Breast epithelium (tissue), 4 donors: ENCODE measurements at regions not wholly inside any gene's neighbourhood (a gene's known extent, or its start where the extent isn't known, plus 50 kb on each side); places are given as distances from the start of the nearest gene placed in this dataset.

Experiments used
- DNase-seq, 2 donors: peaks; one replicate each; pipeline ENCODE4 v3.0.0-alpha.2; 2019; ENCODE audit warnings: low spot score in 2 of 2
- H3K27ac ChIP-seq, 2 donors: fragments of 200-600 bp; sonication (generic) in 1 of 2; one replicate each; pipeline ENCODE4 v1.5.1; 2016 to 2019; ENCODE audit warnings: mild to moderate bottlenecking in 1 of 2
- H3K27me3 ChIP-seq, 2 donors: fragments of 200-600 bp; sonication (generic) in 1 of 2; one replicate each; pipeline versions ENCODE4 v1.5.1 to v1.6.0; 2017 to 2019; ENCODE audit warnings: control low read depth in 1 of 2, mild to moderate bottlenecking in 1 of 2
- H3K36me3 ChIP-seq: fragments of 200-600 bp; one replicate; pipeline ENCODE4 v1.5.1; 2019
- H3K4me1 ChIP-seq, 2 donors: fragments of 200-600 bp; sonication (generic); one replicate each; pipeline ENCODE4 v1.5.1; 2016 to 2019; ENCODE audit warnings: control low read depth in 1 of 2
- H3K4me3 ChIP-seq, 3 donors: fragments of 200-600 bp; sonication (generic); 1 replicate in 2 of 3; 2 replicates in 1 of 3; pipeline ENCODE4 v1.5.1; 2016 to 2019; ENCODE audit warnings: mild to moderate bottlenecking in 3 of 3, moderate library complexity in 2 of 3
- H3K9me3 ChIP-seq, 2 donors: fragments of 200-600 bp; sonication (generic) in 1 of 2; one replicate each; pipeline ENCODE4 v1.5.1; 2016 to 2019; ENCODE audit warnings: control low read depth in 1 of 2
- POLR2A ChIP-seq: fragments of 450-650 bp; IDR thresholded peaks from one replicate; pipeline ENCODE4 v1.6.1; 2016; ENCODE audit warnings: antibody characterized with exemption, mild to moderate bottlenecking, moderate library complexity
- POLR2AphosphoS5 ChIP-seq, 3 donors: sonication (generic); formaldehyde crosslinking; IDR thresholded peaks; one replicate each; pipeline ENCODE4 v1.6.1; 2017; ENCODE audit warnings: antibody characterized with exemption in 3 of 3
- intact Hi-C: fragments of 100-400 bp; cut with DNase I; formaldehyde crosslinking; loops from one replicate; pipeline ENCODE4 v1.15.1; 2023; ENCODE audit warnings: low total_unique reads
- TF ChIP-seq, protein P1 (sequence below), 3 donors: fragments of 450-650 bp; IDR thresholded peaks; one replicate each; pipeline ENCODE4 v1.5.1; 2016 to 2017; ENCODE audit warnings: antibody characterized with exemption in 3 of 3, mild to moderate bottlenecking in 3 of 3, moderate library complexity in 3 of 3

DNA sequence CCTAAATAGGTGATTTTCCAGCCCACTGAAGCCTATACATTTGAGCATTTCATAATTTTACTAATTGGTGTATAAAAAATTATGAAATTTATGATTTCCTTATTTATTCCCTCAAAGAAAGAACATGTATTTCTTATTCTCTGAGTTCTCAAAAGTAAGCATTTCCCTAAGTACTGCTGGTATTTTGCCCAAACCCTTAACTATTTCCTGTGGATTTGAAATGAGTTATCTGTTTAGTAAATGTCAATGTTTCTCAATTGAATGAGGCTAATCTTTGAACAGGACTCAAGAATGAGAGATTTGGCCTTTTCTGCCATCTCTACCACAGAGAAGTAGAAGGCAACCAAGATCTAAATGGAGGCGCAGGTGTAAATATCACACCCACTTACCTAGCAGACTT lies 751.7 kb downstream of the TLE1 start:
- DNase-seq: no peak
- TF ChIP-seq POLR2A (no peak), POLR2AphosphoS5 (IDR thresholded peaks at IDR 0.05) (no peak)
- TF ChIP-seq, protein P1, sequence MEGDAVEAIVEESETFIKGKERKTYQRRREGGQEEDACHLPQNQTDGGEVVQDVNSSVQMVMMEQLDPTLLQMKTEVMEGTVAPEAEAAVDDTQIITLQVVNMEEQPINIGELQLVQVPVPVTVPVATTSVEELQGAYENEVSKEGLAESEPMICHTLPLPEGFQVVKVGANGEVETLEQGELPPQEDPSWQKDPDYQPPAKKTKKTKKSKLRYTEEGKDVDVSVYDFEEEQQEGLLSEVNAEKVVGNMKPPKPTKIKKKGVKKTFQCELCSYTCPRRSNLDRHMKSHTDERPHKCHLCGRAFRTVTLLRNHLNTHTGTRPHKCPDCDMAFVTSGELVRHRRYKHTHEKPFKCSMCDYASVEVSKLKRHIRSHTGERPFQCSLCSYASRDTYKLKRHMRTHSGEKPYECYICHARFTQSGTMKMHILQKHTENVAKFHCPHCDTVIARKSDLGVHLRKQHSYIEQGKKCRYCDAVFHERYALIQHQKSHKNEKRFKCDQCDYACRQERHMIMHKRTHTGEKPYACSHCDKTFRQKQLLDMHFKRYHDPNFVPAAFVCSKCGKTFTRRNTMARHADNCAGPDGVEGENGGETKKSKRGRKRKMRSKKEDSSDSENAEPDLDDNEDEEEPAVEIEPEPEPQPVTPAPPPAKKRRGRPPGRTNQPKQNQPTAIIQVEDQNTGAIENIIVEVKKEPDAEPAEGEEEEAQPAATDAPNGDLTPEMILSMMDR (IDR thresholded peaks at IDR 0.05): no peak
- Histone ChIP-seq H3K4me3 (no peak overlapping the region), H3K4me1 (no peaks in the 10 kb centered on the region), H3K9me3 (no peaks in the 10 kb centered on the region), H3K36me3 (no peaks in the 10 kb centered on the region), H3K27me3 (no peaks in the 10 kb centered on the region), H3K27ac (no peak overlapping the region)
- intact Hi-C loops: no loop called here

DNA sequence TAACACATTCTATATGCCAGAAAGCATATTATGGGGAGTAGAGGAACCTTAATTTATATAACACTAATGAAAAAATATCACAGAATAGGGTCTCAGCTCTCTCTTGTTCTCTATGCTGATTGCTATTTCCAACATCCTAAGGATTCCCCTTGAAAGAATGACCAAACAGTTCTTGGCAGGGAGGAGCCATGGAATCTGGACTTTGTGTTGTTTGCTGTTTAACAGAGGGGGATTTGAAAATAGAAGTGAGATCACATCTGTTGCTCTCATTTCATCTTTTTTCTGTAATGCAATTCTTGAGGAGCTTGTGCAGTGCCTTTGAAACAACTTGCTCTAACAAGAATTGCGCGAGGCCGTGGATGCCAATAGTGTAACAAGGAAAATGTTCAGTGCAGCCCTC lies 755.3 kb downstream of the TLE1 start:
- intact Hi-C loops: no loop called here
- Histone ChIP-seq H3K4me3 (no peak overlapping the region), H3K9me3 (no peaks in the 10 kb centered on the region), H3K27me3 (no peaks in the 10 kb centered on the region), H3K4me1 (no peaks in the 10 kb centered on the region), H3K27ac (no peak overlapping the region), H3K36me3 (no peaks in the 10 kb centered on the region)
- TF ChIP-seq POLR2A: no peak
- TF ChIP-seq, protein P1 (IDR thresholded peaks at IDR 0.05): no peak
- TF ChIP-seq POLR2AphosphoS5 (IDR thresholded peaks at IDR 0.05): no peak
- no peak for DNase-seq

- no peaks in the 10 kb centered on the region for H3K27me3 ChIP-seq
- DNase-seq: no peak
- no peaks in the 10 kb centered on the region for H3K9me3 ChIP-seq
- no peaks in the 10 kb centered on the region for H3K36me3 ChIP-seq
- H3K4me3 ChIP-seq: no peak overlapping the region
- intact Hi-C loops: no loop called here
- no peak overlapping the region for H3K27ac ChIP-seq
- no peaks in the 10 kb centered on the region for H3K4me1 ChIP-seq
- TF ChIP-seq POLR2AphosphoS5 (IDR thresholded peaks at IDR 0.05): no peak
- TF ChIP-seq, protein P1 (IDR thresholded peaks at IDR 0.05): no peak
- no peak for TF ChIP-seq POLR2A
These were observed 756.2 kb downstream of the TLE1 start for GRCh38 chr9:80932947-80933780.

DNA sequence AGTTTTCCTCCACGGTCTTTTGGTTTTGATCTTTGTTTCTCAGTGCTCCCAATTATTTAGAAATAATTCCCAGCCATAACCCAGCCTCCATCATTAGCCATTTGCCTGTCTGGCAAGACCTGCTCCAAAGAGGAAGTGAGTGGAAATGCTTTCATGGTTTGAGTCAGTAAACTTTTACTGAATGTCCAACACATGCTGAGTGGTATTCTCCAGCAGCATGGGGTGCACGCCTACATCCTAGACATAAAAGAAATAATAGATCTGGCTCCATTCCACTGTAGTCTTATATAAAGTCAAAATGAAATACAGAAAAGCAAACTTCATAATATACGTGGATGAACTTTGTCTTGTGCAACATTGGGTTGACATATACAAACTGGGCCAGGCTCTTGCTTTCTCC lies 757.2 kb downstream of the TLE1 start:
- no peak overlapping the region for H3K27ac ChIP-seq
- no peaks in the 10 kb centered on the region for H3K36me3 ChIP-seq
- intact Hi-C loops: no loop called here
- no peak for TF ChIP-seq POLR2A
- no peak for TF ChIP-seq POLR2AphosphoS5 (IDR thresholded peaks at IDR 0.05)
- TF ChIP-seq, protein P1 (IDR thresholded peaks at IDR 0.05): no peak
- no peak for DNase-seq
- H3K4me3 ChIP-seq: no peak overlapping the region
- no peaks in the 10 kb centered on the region for H3K4me1 ChIP-seq
- peaks cover 0 to 6% of the 10 kb centered on the region in 2 donors for H3K9me3 ChIP-seq
- no peaks in the 10 kb centered on the region for H3K27me3 ChIP-seq

DNA sequence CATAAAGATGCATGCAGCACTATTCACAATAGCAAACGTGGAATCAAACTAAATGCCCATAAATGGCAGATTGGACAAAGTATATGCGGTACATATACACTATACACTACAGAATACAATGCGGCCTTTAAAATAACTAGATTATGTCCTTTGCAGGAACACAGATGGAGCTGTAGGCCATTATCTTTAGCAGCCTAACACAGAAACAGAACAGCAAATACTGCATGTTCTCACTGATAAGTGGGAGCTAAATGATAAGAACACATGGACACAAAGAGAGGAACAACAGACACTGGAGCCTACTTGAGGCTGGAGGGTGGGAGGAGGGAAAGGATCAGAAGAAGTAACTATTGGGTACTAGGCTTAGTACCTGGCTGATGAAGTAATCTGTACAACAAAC lies 758.2 kb downstream of the TLE1 start:
- H3K4me3 ChIP-seq: no peak overlapping the region
- no peaks in the 10 kb centered on the region for H3K4me1 ChIP-seq
- H3K9me3 ChIP-seq: peaks cover 0 to 6% of the 10 kb centered on the region in 2 donors
- intact Hi-C loops: no loop called here
- TF ChIP-seq, protein P1 (IDR thresholded peaks at IDR 0.05): no peak
- TF ChIP-seq POLR2A (no peak), POLR2AphosphoS5 (IDR thresholded peaks at IDR 0.05) (no peak)
- no peaks in the 10 kb centered on the region for H3K27me3 ChIP-seq
- H3K36me3 ChIP-seq: no peaks in the 10 kb centered on the region
- no peak for DNase-seq
- H3K27ac ChIP-seq: no peak overlapping the region
